Body of pancreas (tissue), 4 donors: ENCODE measurements at regions not wholly inside any gene's neighbourhood (a gene's known extent, or its start where the extent isn't known, plus 50 kb on each side); places are given as distances from the start of the nearest gene placed in this dataset.
"Not testable (repeated sequence)": the region's sequence is repeated elsewhere in the genome, so short reads cannot be mapped to it uniquely, and the experiment has no call there.

ENCODE experiments used
- ATAC-seq: fragments of 150-250 bp; one replicate; pipeline ENCODE4 v1.9.1; 2016
- DNase-seq, 4 donors: peaks; one replicate each; pipeline ENCODE4 v3.0.0-alpha.2; 2019
- H3K27ac ChIP-seq, 4 donors: fragments of 200-600 bp; sonication (generic); 1 replicate in 3 of 4; 2 replicates in 1 of 4; pipeline versions ENCODE4 v1.5.1 to v1.6.1; 2016 to 2019; ENCODE audit warnings: mild to moderate bottlenecking in 1 of 4, mixed read lengths in 1 of 4, moderate library complexity in 1 of 4
- H3K27me3 ChIP-seq, 2 donors: fragments of 200-600 bp; sonication (generic); one replicate each; pipeline ENCODE4 v1.6.0; 2016; ENCODE audit warnings: mild to moderate bottlenecking in 1 of 2
- H3K36me3 ChIP-seq, 2 donors: fragments of 200-600 bp; sonication (generic); replicated peaks in 1 of 2; 2 replicates each; pipeline ENCODE4 v1.5.1; 2016; ENCODE audit warnings: low read depth in 2 of 2; ENCODE audit not compliant: insufficient read depth in 1 of 2
- H3K4me1 ChIP-seq: fragments of 200-600 bp; sonication (generic); one replicate; pipeline ENCODE4 v1.6.0; 2016
- H3K4me3 ChIP-seq, 2 donors: fragments of 200-600 bp; sonication (generic); 1 replicate in 1 of 2; 2 replicates in 1 of 2; pipeline ENCODE4 v1.5.1; 2016 to 2019
- H3K9me3 ChIP-seq, 3 donors: fragments of 200-600 bp; sonication (generic); 1 replicate in 2 of 3; 2 replicates in 1 of 3; pipeline ENCODE4 v1.5.1; 2016
- POLR2A ChIP-seq, 3 donors: fragments of 450-650 bp; IDR thresholded peaks; one replicate each; pipeline ENCODE4 v1.6.1; 2016; ENCODE audit warnings: antibody characterized with exemption in 3 of 3, mild to moderate bottlenecking in 2 of 3
- WGBS, 2 donors: methylation state at CpG; one replicate each; pipeline ENCODE4 v1.1.5; 2017; 5-methylcytosine and 5-hydroxymethylcytosine counted together
- intact Hi-C: fragments of 100-400 bp; cut with DNase I; formaldehyde crosslinking; loops from one replicate; pipeline ENCODE4 v1.15.1; 2023
- TF ChIP-seq, protein P1 (sequence below), 7 experiments: fragments of 450-650 bp in 4 of 7; fragments of 200-600 bp in 3 of 7; sonication (generic) in 3 of 7; IDR thresholded peaks; one replicate each; pipeline ENCODE4 v1.5.1; 2016 to 2019; ENCODE audit warnings: antibody characterized with exemption in 7 of 7

DNA sequence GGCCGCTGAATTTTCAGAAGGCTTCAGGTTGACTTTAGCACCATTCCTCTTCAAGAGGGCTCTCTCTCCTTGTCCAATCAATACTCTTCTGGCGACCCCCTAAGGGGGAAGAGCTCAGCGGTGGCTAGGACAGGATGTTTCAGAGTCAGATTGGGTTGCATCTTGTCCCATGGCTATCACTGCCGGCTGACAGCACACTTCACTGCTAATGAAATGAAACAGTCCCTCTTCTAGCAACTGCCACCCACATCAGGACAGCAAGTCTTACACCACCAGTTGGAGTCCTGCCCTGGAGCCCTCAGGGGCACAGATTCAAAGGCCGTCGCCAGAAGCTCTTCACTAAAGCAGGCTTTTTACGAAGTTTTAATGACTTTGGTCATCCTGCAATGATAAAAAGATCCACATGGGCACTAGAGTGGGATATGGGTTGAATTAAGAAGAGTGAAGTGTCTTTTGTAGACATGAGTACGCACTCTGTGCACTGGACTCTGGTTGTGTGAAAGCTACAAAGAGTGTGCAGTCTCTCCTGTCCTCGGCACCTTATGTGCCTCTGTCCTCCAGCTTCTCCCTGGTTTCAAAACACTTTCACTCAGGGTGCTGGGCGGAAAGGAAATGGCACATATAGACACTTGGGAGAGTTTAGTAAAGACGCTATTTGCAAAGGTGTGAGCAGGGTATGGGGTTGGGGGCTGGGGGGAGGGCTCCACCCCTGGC, 66.1 kb upstream of the SLC22A16 start:
- Histone ChIP-seq H3K27ac (no peak overlapping the region), H3K9me3 (no peaks in the 10 kb centered on the region), H3K36me3 (no peaks in the 10 kb centered on the region), H3K4me1 (peaks cover 4% of the 10 kb centered on the region), H3K4me3 (no peak overlapping the region), H3K27me3 (no peaks in the 10 kb centered on the region)
- intact Hi-C loops, result no loop called here
- ATAC-seq (no peak), DNase-seq (no peak)
- 78 to 80% methylated on average over 10 to 11 of the region's 11 CpGs for WGBS, 2 donors
- TF ChIP-seq, protein P1, sequence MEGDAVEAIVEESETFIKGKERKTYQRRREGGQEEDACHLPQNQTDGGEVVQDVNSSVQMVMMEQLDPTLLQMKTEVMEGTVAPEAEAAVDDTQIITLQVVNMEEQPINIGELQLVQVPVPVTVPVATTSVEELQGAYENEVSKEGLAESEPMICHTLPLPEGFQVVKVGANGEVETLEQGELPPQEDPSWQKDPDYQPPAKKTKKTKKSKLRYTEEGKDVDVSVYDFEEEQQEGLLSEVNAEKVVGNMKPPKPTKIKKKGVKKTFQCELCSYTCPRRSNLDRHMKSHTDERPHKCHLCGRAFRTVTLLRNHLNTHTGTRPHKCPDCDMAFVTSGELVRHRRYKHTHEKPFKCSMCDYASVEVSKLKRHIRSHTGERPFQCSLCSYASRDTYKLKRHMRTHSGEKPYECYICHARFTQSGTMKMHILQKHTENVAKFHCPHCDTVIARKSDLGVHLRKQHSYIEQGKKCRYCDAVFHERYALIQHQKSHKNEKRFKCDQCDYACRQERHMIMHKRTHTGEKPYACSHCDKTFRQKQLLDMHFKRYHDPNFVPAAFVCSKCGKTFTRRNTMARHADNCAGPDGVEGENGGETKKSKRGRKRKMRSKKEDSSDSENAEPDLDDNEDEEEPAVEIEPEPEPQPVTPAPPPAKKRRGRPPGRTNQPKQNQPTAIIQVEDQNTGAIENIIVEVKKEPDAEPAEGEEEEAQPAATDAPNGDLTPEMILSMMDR (IDR thresholded peaks at IDR 0.05), result no peak
- no peak for TF ChIP-seq POLR2A (IDR thresholded peaks at IDR 0.05)

DNA sequence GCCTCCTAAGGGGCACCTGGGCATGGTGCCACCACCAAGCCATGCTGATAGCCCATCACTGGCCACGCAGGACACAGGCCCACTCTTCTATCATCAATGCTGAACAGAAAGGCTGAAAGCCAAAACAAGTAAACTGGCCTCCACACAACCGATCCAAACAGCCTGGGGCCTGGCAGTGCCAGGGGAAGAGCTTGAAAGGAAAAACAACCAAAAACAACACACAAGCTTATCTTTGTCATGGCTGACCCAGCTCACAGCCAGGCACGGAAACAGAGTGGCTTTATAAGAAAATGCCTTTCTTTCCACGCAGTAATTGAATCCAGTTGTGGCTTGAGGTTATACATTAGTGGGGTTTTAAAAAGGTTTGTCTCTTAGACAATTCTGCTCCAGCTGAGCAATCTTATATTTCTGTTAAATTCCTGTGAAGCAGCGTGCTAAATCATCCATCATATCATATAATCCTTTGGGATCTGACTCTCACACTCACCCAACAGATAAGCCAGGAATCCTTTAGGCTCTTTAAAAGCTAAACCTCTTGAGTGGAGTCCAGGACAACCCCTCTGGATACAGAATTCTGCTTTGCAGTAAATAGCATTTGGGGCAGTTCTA, 65.4 kb upstream of the SLC22A16 start:
- DNase-seq (no peak), ATAC-seq (no peak)
- Histone ChIP-seq H3K9me3 (no peaks in the 10 kb centered on the region), H3K36me3 (no peaks in the 10 kb centered on the region), H3K27ac (no peak overlapping the region), H3K27me3 (no peaks in the 10 kb centered on the region), H3K4me1 (peaks cover 4% of the 10 kb centered on the region), H3K4me3 (no peak overlapping the region)
- WGBS, 2 donors, result 75 to 76% methylated on average over 5 of the region's 5 CpGs
- TF ChIP-seq POLR2A (IDR thresholded peaks at IDR 0.05), result no peak
- TF ChIP-seq, protein P1 (IDR thresholded peaks at IDR 0.05), result no peak
- intact Hi-C loops, result no loop called here

DNA sequence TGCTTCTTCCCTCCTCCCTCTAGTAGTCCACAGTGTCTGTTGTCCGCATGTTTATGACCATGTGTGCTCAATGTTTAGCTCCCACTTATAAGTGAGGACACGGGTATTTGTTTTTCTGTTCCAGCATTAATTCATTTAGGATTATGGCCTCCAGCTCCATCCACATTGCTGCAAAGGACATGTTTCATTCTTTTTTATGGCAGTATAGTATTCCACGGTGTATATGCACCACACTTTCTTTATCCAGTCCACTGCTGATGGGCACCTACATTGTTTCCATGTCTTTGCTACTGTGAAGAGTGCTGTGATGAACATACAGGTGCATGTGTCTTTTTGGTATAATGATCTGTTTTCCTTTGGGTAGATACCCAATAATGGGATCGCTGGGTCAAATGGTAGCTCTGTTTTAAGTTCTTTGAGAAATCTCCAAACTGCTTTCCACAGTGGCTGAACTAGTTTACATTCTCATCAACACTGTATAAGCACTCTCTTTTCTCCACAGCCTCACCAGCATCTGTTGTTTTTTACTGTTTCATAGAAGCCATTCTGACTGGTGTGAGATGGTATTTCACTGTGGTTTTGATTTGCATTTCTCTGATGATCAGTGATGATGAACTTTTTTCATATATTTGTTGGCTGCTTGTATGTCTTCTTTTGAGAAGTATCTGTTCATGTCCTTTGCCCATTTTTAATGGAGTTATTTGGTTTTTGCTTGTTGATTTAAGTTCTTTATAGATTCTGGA, 63.0 kb upstream of the SLC22A16 start:
- H3K36me3 ChIP-seq, H3K4me1 ChIP-seq, intact Hi-C loops, ATAC-seq, H3K27ac ChIP-seq, H3K4me3 ChIP-seq, H3K27me3 ChIP-seq, DNase-seq, H3K9me3 ChIP-seq: not testable (repeated sequence)
- 88 to 93% methylated on average over 4 of the region's 4 CpGs for WGBS, 2 donors

DNA sequence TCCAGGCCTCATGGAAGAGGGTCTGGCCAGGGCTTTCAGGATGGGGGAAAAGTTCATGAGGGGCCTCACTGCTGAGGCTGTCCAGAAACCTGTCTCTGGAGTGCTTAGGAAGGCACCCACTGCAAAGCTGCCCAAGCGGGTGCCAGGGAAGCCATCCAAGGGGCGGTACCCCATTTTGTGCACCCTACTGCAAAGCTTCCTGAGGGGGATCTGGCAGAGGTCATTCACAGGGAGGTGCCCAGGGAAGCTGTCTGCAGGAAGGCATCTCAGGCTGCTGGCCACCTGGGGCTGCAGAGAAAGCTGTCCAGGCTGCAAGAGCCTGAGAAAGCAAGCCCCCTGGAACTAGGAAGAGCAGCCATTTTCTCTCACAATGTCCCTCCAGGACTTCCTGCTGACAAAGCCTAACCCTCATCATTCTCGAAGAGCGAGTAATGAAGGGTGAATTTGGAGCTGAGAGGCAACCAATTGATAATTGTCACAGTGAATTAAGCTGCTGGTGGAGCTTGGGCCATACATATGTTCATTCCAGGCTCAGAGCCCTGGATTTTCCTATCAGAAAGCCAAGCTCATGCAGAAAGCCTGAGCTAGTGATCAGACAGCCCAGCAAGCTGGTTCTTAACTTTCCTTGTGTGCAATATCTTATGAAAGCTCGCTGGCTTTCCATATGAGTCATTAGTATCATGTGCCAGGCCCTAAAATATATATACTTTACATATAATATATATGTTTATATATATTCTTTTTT, 62.2 kb upstream of the SLC22A16 start:
- ATAC-seq, result no peak
- TF ChIP-seq, protein P1 (IDR thresholded peaks at IDR 0.05), result no peak
- TF ChIP-seq POLR2A (IDR thresholded peaks at IDR 0.05), result no peak
- Histone ChIP-seq H3K9me3 (no peaks in the 10 kb centered on the region), H3K27me3 (no peaks in the 10 kb centered on the region), H3K27ac (no peak overlapping the region), H3K4me1 (peaks cover 4% of the 10 kb centered on the region), H3K4me3 (no peak overlapping the region), H3K36me3 (no peaks in the 10 kb centered on the region)
- WGBS, 2 donors, result 86 to 88% methylated on average over 4 to 5 of the region's 5 CpGs
- DNase-seq, result no peak
- intact Hi-C loops, result no loop called here
